ENCODE measurements at regions not wholly inside any gene's neighbourhood (a gene's known extent, or its start where the extent isn't known, plus 50 kb on each side); places are given as distances from the start of the nearest gene placed in this dataset.

DNA sequence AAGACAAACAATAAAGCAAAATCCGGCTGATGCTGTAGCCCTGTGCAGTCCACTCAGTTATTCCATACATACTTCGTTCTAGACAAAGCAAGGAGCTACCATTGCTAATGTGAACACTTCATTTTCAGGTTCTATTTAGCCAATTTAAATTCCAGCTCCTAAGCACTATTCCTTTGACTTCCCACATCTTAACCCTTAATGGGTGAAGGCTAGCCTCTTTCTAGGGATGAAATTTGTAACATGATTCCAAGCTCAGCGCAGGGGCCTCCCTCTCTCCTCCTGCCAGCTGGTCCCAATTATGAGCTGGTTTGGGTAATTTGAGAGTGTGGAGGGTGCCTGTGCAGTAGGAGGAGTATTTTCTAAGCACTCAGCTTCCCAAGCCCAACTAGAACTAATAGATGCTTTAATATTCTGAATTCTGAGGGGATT, 53.9 kb upstream of the PTGFRN start:
- no peaks in the 10 kb centered on the region for H4K20me1 ChIP-seq (ENCODE audit: insufficient read depth, low read length)
- no peak overlapping the region for H3K9ac ChIP-seq (ENCODE audit: low read length)
- peaks cover 18% of the 10 kb centered on the region for H3K4me1 ChIP-seq (ENCODE audit: low read length)
- H3K4me3 ChIP-seq (ENCODE audit: low read length), result no peak overlapping the region
- no peaks in the 10 kb centered on the region for H3K27me3 ChIP-seq (ENCODE audit: low read depth, low read length)
- no peaks in the 10 kb centered on the region for H3K9me3 ChIP-seq (ENCODE audit: insufficient read depth, low read length)
- H2AFZ ChIP-seq (ENCODE audit: low read depth, low read length), result no peak overlapping the region
- H3K27ac ChIP-seq (ENCODE audit: low read length), result no peak overlapping the region
- H3K36me3 ChIP-seq (replicated peaks; ENCODE audit: low read depth, low read length), result no peaks in the 10 kb centered on the region
- no peaks in the 10 kb centered on the region for H3K79me2 ChIP-seq (ENCODE audit: low read length)
- TF ChIP-seq, protein P1, sequence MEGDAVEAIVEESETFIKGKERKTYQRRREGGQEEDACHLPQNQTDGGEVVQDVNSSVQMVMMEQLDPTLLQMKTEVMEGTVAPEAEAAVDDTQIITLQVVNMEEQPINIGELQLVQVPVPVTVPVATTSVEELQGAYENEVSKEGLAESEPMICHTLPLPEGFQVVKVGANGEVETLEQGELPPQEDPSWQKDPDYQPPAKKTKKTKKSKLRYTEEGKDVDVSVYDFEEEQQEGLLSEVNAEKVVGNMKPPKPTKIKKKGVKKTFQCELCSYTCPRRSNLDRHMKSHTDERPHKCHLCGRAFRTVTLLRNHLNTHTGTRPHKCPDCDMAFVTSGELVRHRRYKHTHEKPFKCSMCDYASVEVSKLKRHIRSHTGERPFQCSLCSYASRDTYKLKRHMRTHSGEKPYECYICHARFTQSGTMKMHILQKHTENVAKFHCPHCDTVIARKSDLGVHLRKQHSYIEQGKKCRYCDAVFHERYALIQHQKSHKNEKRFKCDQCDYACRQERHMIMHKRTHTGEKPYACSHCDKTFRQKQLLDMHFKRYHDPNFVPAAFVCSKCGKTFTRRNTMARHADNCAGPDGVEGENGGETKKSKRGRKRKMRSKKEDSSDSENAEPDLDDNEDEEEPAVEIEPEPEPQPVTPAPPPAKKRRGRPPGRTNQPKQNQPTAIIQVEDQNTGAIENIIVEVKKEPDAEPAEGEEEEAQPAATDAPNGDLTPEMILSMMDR (IDR thresholded peaks at IDR 0.05; ENCODE audit: low read depth, low read length), result no peak
- TF ChIP-seq EZH2phosphoT487 (IDR thresholded peaks at IDR 0.05; ENCODE audit: low read depth), result no peak
- H3K4me2 ChIP-seq (ENCODE audit: low read length), result no peak overlapping the region

DNA sequence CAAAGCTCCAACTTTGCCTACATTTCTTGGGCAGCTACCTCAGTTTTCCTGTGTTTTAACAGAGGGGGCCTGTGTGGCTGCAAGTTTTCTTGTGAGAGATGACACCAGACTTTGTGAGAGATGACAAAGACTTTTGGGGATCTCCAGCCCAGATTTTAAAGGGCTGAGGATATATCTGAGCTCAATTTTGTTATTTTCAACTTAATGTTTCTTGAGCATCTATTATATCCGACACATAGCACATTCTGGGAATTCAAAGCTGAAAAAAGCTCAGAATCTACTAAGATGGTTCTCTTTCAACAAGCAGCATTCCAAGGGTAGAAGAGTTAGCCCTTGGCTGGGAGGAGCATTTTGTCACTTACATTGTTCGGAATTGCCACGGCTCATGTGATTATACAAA, 53.4 kb upstream of the PTGFRN start:
- Histone ChIP-seq H3K79me2 (ENCODE audit: low read length) (no peaks in the 10 kb centered on the region), H3K4me2 (ENCODE audit: low read length) (no peak overlapping the region), H3K36me3 (replicated peaks; ENCODE audit: low read depth, low read length) (no peaks in the 10 kb centered on the region), H3K4me3 (ENCODE audit: low read length) (no peak overlapping the region), H3K9me3 (ENCODE audit: insufficient read depth, low read length) (no peaks in the 10 kb centered on the region), H3K27ac (ENCODE audit: low read length) (no peak overlapping the region), H4K20me1 (ENCODE audit: insufficient read depth, low read length) (no peaks in the 10 kb centered on the region), H3K4me1 (ENCODE audit: low read length) (peaks cover 18% of the 10 kb centered on the region), H3K9ac (ENCODE audit: low read length) (no peak overlapping the region), H2AFZ (ENCODE audit: low read depth, low read length) (no peak overlapping the region), H3K27me3 (ENCODE audit: low read depth, low read length) (no peaks in the 10 kb centered on the region)
- TF ChIP-seq, protein P1 (IDR thresholded peaks at IDR 0.05; ENCODE audit: low read depth, low read length), result no peak
- TF ChIP-seq EZH2phosphoT487 (IDR thresholded peaks at IDR 0.05; ENCODE audit: low read depth), result no peak

DNA sequence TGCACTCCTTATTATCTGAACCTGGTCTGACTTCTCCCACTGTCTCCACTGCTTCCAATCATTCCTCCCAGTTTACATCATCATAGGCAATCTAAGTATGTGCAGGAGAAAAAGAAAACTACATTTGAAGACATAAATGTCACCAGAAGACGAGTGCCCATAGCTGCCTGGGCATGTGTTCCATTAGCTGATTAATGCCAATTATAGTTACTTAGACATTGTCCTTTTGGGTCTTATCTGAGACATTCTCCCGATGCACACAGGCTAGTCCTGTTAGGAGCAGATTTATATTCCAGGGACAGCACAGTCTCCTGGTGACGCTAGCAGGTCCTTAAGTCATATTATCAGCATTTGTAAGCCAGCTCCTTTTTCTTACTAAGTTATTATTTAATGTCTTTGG, 52.6 kb upstream of the PTGFRN start:
- H3K4me2 ChIP-seq (ENCODE audit: low read length), result no peak overlapping the region
- H3K4me1 ChIP-seq (ENCODE audit: low read length), result peaks cover 18% of the 10 kb centered on the region
- no peaks in the 10 kb centered on the region for H3K36me3 ChIP-seq (replicated peaks; ENCODE audit: low read depth, low read length)
- H2AFZ ChIP-seq (ENCODE audit: low read depth, low read length), result no peak overlapping the region
- TF ChIP-seq, protein P1 (IDR thresholded peaks at IDR 0.05; ENCODE audit: low read depth, low read length), result no peak
- TF ChIP-seq EZH2phosphoT487 (IDR thresholded peaks at IDR 0.05; ENCODE audit: low read depth), result no peak
- H3K27ac ChIP-seq (ENCODE audit: low read length), result no peak overlapping the region
- H3K27me3 ChIP-seq (ENCODE audit: low read depth, low read length), result no peaks in the 10 kb centered on the region
- H4K20me1 ChIP-seq (ENCODE audit: insufficient read depth, low read length), result no peaks in the 10 kb centered on the region
- no peak overlapping the region for H3K9ac ChIP-seq (ENCODE audit: low read length)
- no peaks in the 10 kb centered on the region for H3K9me3 ChIP-seq (ENCODE audit: insufficient read depth, low read length)
- H3K79me2 ChIP-seq (ENCODE audit: low read length), result no peaks in the 10 kb centered on the region
- H3K4me3 ChIP-seq (ENCODE audit: low read length), result no peak overlapping the region

Data from OCI-LY3 (cell line).